CD1c-positive myeloid dendritic cell (primary cell): ENCODE measurements at regions not wholly inside any gene's neighbourhood (a gene's known extent, or its start where the extent isn't known, plus 50 kb on each side); places are given as distances from the start of the nearest gene placed in this dataset.
"Not testable (repeated sequence)": the region's sequence is repeated elsewhere in the genome, so short reads cannot be mapped to it uniquely, and the experiment has no call there.

Experiments
- DNase-seq: peaks from one replicate; pipeline ENCODE4 v3.0.0-alpha.2; 2016; ENCODE audit errors: extremely low spot score

GRCh38 chr7:41435020-41435419, 267.9 kb downstream of the INHBA start:
- not testable (repeated sequence) for DNase-seq

GRCh38 chr7:41431671-41432070, 271.2 kb downstream of the INHBA start:
- no peak for DNase-seq

- no peak for DNase-seq
These were observed 274.5 kb downstream of the INHBA start for GRCh38 chr7:41428381-41428780.

- DNase-seq, result no peak
These were observed 277.0 kb downstream of the INHBA start for GRCh38 chr7:41425926-41426325.

GRCh38 chr7:41421056-41421455, 281.8 kb downstream of the INHBA start:
- no peak for DNase-seq

GRCh38 chr7:41420421-41420820, 282.5 kb downstream of the INHBA start:
- DNase-seq, result no peak

- no peak for DNase-seq
These were observed 284.6 kb downstream of the INHBA start for GRCh38 chr7:41418337-41418736.

GRCh38 chr7:41416208-41416595, 286.7 kb downstream of the INHBA start:
- DNase-seq, result no peak

- no peak for DNase-seq
These were observed 287.3 kb downstream of the INHBA start for GRCh38 chr7:41415471-41416207.

- no peak for DNase-seq
These were observed 287.8 kb downstream of the INHBA start for GRCh38 chr7:41415051-41415450.

GRCh38 chr7:41404375-41405074, 298.4 kb downstream of the INHBA start:
- no peak for DNase-seq

GRCh38 chr7:41403291-41403690, 299.6 kb downstream of the INHBA start:
- no peak for DNase-seq

- no peak for DNase-seq
These were observed 301.1 kb downstream of the INHBA start for GRCh38 chr7:41401833-41402232.

- DNase-seq, result no peak
These were observed 303.7 kb downstream of the INHBA start for GRCh38 chr7:41399171-41399570.

GRCh38 chr7:41391818-41392217, 311.1 kb downstream of the INHBA start:
- no peak for DNase-seq

- DNase-seq, result not testable (repeated sequence)
These were observed 314.0 kb downstream of the INHBA start for GRCh38 chr7:41388933-41389332.

GRCh38 chr7:41385996-41386395, 316.9 kb downstream of the INHBA start:
- no peak for DNase-seq

- no peak for DNase-seq
These were observed 318.5 kb downstream of the INHBA start for GRCh38 chr7:41384418-41384817.

GRCh38 chr7:41383596-41383995, 319.3 kb downstream of the INHBA start:
- DNase-seq, result no peak

- DNase-seq, result no peak
These were observed 324.7 kb downstream of the INHBA start for GRCh38 chr7:41378156-41378555.

GRCh38 chr7:41375582-41375981, 327.3 kb downstream of the INHBA start:
- no peak for DNase-seq

GRCh38 chr7:41374150-41374848, 328.6 kb downstream of the INHBA start:
- DNase-seq, result no peak
